ENCODE measurements at regions not wholly inside any gene's neighbourhood (a gene's known extent, or its start where the extent isn't known, plus 50 kb on each side); places are given as distances from the start of the nearest gene placed in this dataset.

- DNase-seq, result no peak
Observed at GRCh38 chr1:30345491-30346130, 377.8 kb downstream of the MATN1 start.

- no peak for DNase-seq
Observed at GRCh38 chr1:30343562-30343961, 379.8 kb downstream of the MATN1 start.

GRCh38 chr1:30342535-30343141 is 380.7 kb downstream of the MATN1 start:
- DNase-seq, result no peak

- DNase-seq, result no peak
Observed at GRCh38 chr1:30340934-30341333, 382.5 kb downstream of the MATN1 start.

- no peak for DNase-seq
Observed at GRCh38 chr1:30339866-30340265, 383.5 kb downstream of the MATN1 start.

GRCh38 chr1:30338765-30339164 is 384.6 kb downstream of the MATN1 start:
- no peak for DNase-seq

- no peak for DNase-seq
Observed at GRCh38 chr1:30337324-30337620, 386.1 kb downstream of the MATN1 start.

GRCh38 chr1:30336550-30337323 is 386.6 kb downstream of the MATN1 start:
- DNase-seq, result no peak

- no peak for DNase-seq
Observed at GRCh38 chr1:30335997-30336390, 387.4 kb downstream of the MATN1 start.

GRCh38 chr1:30335389-30335996 is 387.9 kb downstream of the MATN1 start:
- no peak for DNase-seq

- no peak for DNase-seq
Observed at GRCh38 chr1:30334767-30335166, 388.6 kb downstream of the MATN1 start.

GRCh38 chr1:30332116-30333094 is 391.0 kb downstream of the MATN1 start:
- DNase-seq, result no peak

GRCh38 chr1:30331415-30332065 is 391.8 kb downstream of the MATN1 start:
- DNase-seq, result no peak

- DNase-seq, result no peak
Observed at GRCh38 chr1:30330644-30331043, 392.7 kb downstream of the MATN1 start.

- no peak for DNase-seq
Observed at GRCh38 chr1:30329802-30330557, 393.4 kb downstream of the MATN1 start.

- DNase-seq, result no peak
Observed at GRCh38 chr1:30329263-30329753, 394.1 kb downstream of the MATN1 start.

- no peak for DNase-seq
Observed at GRCh38 chr1:30328401-30329262, 394.8 kb downstream of the MATN1 start.

- DNase-seq, result no peak
Observed at GRCh38 chr1:30328100-30328370, 395.4 kb downstream of the MATN1 start.

- DNase-seq, result no peak
Observed at GRCh38 chr1:30327370-30328099, 395.9 kb downstream of the MATN1 start.

- no peak for DNase-seq
Observed at GRCh38 chr1:30325999-30326398, 397.4 kb downstream of the MATN1 start.
